Fibroblast of mammary gland (primary cell): ENCODE measurements at regions not wholly inside any gene's neighbourhood (a gene's known extent, or its start where the extent isn't known, plus 50 kb on each side); places are given as distances from the start of the nearest gene placed in this dataset.

Source experiments
- DNase-seq: peaks from one replicate; pipeline ENCODE4 v3.0.0-alpha.2; 2010; ENCODE audit warnings: low read depth
- H3K4me3 ChIP-seq: 2 replicates; pipeline ENCODE4 v1.5.1; 2011; ENCODE audit warnings: low read depth, mild to moderate bottlenecking, low read length, moderate library complexity; ENCODE audit not compliant: control insufficient read depth
- TF ChIP-seq, protein P1 (sequence below): conservative IDR thresholded peaks from 2 replicates; pipeline ENCODE4 v1.5.1; 2011; ENCODE audit warnings: low read depth, low read length, inconsistent platforms; ENCODE audit not compliant: control insufficient read depth, insufficient read depth

DNA sequence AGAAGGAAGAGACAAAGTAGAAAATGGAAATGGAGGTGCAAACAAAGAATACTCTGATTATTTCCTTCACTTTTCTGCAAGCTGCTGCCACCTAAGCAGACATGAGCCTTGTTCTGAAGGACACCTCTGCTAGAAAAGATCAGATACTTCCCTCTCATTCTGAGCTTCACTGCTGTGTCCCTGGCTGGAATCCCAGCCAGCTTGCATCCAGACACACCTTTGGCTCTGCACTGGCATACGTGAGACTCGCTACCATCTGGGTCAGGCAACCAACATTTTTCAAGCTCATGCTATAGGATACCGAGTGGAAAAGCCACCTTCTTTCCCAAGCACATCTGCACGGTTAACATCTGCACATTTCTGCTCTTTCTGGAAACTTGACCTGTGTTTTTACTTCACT, 166.7 kb upstream of the SUCLG2 start:
- no peak for DNase-seq
- H3K4me3 ChIP-seq = no peak overlapping the region
- TF ChIP-seq, protein P1, sequence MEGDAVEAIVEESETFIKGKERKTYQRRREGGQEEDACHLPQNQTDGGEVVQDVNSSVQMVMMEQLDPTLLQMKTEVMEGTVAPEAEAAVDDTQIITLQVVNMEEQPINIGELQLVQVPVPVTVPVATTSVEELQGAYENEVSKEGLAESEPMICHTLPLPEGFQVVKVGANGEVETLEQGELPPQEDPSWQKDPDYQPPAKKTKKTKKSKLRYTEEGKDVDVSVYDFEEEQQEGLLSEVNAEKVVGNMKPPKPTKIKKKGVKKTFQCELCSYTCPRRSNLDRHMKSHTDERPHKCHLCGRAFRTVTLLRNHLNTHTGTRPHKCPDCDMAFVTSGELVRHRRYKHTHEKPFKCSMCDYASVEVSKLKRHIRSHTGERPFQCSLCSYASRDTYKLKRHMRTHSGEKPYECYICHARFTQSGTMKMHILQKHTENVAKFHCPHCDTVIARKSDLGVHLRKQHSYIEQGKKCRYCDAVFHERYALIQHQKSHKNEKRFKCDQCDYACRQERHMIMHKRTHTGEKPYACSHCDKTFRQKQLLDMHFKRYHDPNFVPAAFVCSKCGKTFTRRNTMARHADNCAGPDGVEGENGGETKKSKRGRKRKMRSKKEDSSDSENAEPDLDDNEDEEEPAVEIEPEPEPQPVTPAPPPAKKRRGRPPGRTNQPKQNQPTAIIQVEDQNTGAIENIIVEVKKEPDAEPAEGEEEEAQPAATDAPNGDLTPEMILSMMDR = no peak

- DNase-seq = no peak
- TF ChIP-seq, protein P1 = no peak
- H3K4me3 ChIP-seq = no peak overlapping the region
Observed at GRCh38 chr3:67819447-67819846, 165.0 kb upstream of the SUCLG2 start.

DNA sequence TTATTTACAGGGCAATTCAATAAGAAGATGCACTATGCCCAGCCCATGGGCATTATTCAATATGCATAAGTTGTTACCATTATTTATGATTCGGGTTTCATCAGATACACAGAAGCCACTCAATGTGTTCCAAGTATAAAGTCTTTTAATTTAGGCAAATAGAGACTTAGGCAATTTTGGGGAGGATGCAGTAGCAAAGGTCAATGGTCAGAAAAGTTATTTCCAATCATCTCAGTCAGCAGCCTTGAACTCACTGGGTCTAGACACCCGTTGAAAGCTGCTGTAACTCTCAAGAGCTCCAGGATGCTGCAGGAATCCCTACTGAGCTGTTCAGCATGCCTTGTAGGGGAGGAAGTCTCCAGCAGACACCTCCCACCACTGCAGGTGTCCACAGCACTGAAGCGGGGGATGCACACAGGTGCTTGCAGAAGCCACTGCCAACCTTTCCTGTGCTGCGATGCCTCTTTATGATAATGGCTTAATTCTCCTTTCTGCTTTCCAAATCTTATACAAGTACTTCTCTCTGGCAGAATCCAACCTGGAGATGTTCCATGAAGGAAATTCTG, 155.0 kb upstream of the SUCLG2 start:
- DNase-seq = no peak
- H3K4me3 ChIP-seq = no peak overlapping the region
- TF ChIP-seq, protein P1 = no peak

DNA sequence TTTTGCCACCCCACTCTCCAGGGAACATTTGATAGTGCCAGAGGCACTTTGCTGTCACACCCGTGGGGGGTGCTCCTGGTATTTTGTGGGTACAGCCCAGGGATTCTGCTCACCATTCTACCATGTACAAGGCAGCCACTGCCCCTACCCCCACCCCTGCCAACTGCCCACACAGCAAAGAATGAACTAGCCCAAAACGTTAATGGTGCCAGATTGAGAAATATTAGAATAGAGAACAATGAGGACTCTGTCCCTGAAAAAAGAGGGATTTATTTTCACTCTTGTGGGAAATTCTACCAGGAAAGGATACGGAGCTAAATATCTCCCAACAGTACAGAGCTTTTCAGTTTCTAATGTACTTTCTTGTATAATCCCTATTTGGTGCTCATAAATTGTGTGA, 154.5 kb upstream of the SUCLG2 start:
- no peak for DNase-seq
- no peak overlapping the region for H3K4me3 ChIP-seq
- TF ChIP-seq, protein P1 = no peak

GRCh38 chr3:67804578-67804977, 150.2 kb upstream of the SUCLG2 start:
- H3K4me3 ChIP-seq = no peak overlapping the region
- no peak for DNase-seq
- TF ChIP-seq, protein P1 = no peak

GRCh38 chr3:67804089-67804488, 149.7 kb upstream of the SUCLG2 start:
- TF ChIP-seq, protein P1 = no peak
- DNase-seq = no peak
- H3K4me3 ChIP-seq = no peak overlapping the region

DNA sequence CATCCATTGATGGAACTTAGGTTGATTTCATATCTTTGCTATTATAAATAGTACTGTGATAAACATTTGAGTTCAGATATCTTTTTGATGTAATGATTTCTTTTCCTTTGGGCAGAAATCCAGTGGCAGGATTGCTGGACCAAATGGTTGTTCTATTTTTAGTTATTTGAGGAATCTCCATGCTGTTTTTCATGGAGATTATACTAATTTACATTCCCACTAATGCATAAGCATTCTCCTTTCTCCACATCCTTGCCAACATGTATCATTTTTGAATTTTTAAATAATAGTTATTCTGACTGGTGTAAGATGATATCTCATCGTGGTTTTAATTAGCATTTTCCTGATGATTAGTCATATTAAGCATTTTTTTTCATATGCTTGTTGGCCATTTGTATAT, 144.0 kb upstream of the SUCLG2 start:
- DNase-seq = no peak
- no peak overlapping the region for H3K4me3 ChIP-seq
- TF ChIP-seq, protein P1 = no peak
